Adipocyte (in vitro differentiated cells): ENCODE measurements at regions not wholly inside any gene's neighbourhood (a gene's known extent, or its start where the extent isn't known, plus 50 kb on each side); places are given as distances from the start of the nearest gene placed in this dataset.
"Not testable (repeated sequence)": the region's sequence is repeated elsewhere in the genome, so short reads cannot be mapped to it uniquely, and the experiment has no call there.

ENCODE experiments used
- DNase-seq: peaks from one replicate; pipeline ENCODE4 v3.0.0-alpha.2; 2015; ENCODE audit warnings: low read depth
- H3K27me3 ChIP-seq: replicated peaks from 2 replicates; pipeline ENCODE4 v1.7.0; 2013; ENCODE audit warnings: mild to moderate bottlenecking, low read length, moderate library complexity; ENCODE audit not compliant: control insufficient read depth, insufficient read depth
- H3K36me3 ChIP-seq: 2 replicates; pipeline ENCODE4 v1.7.0; 2013; ENCODE audit warnings: low read length, mild to moderate bottlenecking, moderate library complexity; ENCODE audit not compliant: control insufficient read depth, insufficient read depth, severe bottlenecking
- H3K4me1 ChIP-seq: 2 replicates; pipeline ENCODE4 v1.7.0; 2013; ENCODE audit warnings: mild to moderate bottlenecking, low read length, moderate library complexity; ENCODE audit not compliant: control insufficient read depth, insufficient read depth
- H3K4me3 ChIP-seq: 2 replicates; pipeline ENCODE4 v1.7.0; 2013; ENCODE audit warnings: mild to moderate bottlenecking, low read length, moderate library complexity
- H3K9ac ChIP-seq: 2 replicates; pipeline ENCODE4 v1.7.0; 2013; ENCODE audit warnings: mild to moderate bottlenecking, low read length, moderate library complexity
- H3K9me3 ChIP-seq: 2 replicates; pipeline ENCODE4 v1.7.0; 2013; ENCODE audit warnings: mild to moderate bottlenecking, low read length, moderate library complexity; ENCODE audit not compliant: control insufficient read depth

DNA sequence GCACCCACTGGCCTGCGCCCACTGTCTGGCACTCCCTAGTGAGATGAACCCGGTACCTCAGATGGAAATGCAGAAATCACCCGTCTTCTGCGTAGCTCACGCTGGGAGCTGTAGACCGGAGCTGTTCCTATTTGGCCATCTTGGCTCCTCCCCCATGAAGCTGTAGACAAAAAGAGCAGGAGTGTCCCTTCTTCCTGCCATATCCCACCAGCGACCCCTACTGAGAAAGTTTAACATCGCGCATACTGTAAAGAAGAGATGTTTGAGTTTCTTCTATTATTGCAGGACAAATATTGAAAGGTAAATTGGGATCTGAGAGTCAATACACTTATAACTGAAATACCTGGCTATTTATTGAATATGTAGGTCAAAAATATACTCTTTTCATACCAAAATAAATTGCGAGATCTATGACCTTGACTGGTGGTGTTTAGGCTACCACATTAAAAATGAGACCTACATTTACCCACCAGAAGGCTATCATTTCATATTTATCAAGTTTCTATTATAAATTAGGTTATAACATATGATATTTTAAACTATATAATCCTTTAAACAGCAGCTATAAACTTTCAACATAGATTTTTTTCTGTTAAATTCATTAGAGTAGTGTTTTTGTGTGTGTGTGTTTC lies 586.3 kb downstream of the HTR1B start:
- H3K36me3 ChIP-seq: no peaks in the 10 kb centered on the region
- H3K4me3 ChIP-seq: no peak overlapping the region
- no peaks in the 10 kb centered on the region for H3K4me1 ChIP-seq
- DNase-seq: no peak
- no peaks in the 10 kb centered on the region for H3K27me3 ChIP-seq
- no peak overlapping the region for H3K9ac ChIP-seq
- peaks cover 4% of the 10 kb centered on the region for H3K9me3 ChIP-seq

DNA sequence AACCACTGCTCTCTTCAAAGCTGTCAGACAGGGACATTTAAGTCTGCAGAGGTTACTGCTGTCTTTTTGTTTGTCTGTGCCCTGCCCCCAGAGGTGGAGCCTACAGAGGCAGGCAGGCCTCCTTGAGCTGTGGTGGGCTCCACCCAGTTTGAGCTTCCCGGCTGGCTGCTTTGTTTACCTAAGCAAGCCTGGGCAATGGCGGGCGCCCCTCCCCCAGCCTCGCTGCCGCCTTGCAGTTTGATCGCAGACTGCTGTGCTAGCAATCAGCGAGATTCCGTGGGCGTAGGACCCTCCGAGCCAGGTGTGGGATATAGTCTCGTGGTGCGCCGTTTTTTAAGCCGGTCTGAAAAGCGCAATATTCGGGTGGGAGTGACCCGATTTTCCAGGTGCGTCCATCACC lies 586.9 kb downstream of the HTR1B start:
- DNase-seq, H3K9me3 ChIP-seq, H3K27me3 ChIP-seq, H3K4me3 ChIP-seq, H3K9ac ChIP-seq, H3K36me3 ChIP-seq, H3K4me1 ChIP-seq: not testable (repeated sequence)

DNA sequence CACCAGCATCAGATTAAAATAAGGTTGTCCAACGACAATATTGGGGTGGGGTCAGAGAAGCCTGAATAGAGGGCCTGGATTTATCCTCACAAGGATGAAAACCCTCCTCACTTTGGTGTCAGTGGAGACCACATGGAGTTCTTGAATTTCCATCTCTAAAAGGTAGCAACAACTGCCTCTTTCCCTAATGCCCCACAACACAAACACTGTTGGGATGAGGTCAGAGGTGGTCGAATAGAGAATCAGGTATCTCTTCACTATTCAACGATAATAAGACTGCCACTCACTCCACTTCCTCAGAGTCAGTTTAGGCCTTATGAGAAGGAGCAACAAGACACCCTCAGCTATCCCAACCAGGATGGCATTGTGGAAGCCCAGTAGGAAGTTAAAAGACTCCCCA lies 596.1 kb downstream of the HTR1B start:
- no peak overlapping the region for H3K9ac ChIP-seq
- H3K9me3 ChIP-seq: no peaks in the 10 kb centered on the region
- no peaks in the 10 kb centered on the region for H3K36me3 ChIP-seq
- H3K4me3 ChIP-seq: no peak overlapping the region
- no peaks in the 10 kb centered on the region for H3K27me3 ChIP-seq
- no peak for DNase-seq
- H3K4me1 ChIP-seq: no peaks in the 10 kb centered on the region

DNA sequence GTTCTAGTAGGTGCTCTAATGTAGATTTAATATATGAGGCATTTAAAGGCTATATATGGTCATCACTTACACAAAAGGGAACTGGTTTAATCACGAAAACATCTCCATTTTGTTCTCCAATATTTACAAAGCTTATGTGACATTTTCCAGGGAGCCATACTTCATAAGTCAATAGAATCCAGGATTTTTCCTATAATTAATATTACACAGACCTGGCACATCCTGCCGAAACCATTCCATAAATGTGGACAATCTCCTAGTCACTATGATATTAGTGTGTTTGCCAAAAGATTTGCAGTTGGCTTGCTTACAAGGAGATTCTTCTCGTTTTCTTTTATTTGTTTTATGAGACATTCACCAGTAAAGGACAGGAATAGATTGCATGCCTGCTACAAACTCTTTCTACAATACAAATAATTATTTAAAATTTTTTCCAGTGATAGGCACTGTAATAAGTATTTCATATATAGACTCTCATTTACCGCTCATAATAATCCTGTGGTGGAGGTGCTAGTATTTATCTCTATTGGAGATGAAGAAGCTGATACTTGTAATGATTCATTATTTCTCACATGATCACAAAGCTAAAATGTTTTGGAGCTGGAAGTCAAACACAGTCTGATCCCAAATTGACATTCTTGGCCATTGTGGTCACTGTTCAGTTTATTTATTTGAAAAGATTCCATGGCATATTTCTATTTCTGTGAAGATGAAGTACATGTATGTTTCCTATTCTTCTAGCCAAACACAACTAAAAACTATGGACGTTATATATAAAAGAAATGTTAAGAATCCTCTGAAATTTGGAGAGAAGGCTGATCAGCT lies 597.0 kb downstream of the HTR1B start:
- Histone ChIP-seq H3K36me3 (no peaks in the 10 kb centered on the region), H3K9ac (no peak overlapping the region), H3K9me3 (no peaks in the 10 kb centered on the region), H3K4me3 (no peak overlapping the region), H3K27me3 (no peaks in the 10 kb centered on the region), H3K4me1 (no peaks in the 10 kb centered on the region)
- DNase-seq: peak; percentile 26

DNA sequence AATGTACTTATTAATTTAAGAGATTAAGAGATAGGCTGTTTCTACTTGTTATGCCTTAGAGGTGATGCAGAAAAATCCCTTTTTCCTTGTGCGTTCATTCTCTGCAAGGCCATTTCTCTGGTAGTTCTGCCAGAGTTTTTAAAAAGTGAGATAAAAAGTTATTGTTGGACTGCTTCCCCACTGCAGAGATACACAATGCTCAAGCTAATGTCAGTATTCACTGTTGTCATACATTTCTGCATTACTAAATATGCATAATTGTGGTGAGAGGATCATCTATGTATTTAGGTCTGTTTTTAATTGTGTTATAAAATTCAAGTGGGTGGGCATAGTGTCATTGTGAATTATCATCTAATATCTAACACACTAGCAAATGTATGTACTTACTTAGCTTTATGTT lies 600.4 kb downstream of the HTR1B start:
- Histone ChIP-seq H3K9me3 (no peaks in the 10 kb centered on the region), H3K4me3 (no peak overlapping the region), H3K36me3 (no peaks in the 10 kb centered on the region), H3K27me3 (no peaks in the 10 kb centered on the region), H3K4me1 (no peaks in the 10 kb centered on the region), H3K9ac (no peak overlapping the region)
- DNase-seq: peak; percentile 66

DNA sequence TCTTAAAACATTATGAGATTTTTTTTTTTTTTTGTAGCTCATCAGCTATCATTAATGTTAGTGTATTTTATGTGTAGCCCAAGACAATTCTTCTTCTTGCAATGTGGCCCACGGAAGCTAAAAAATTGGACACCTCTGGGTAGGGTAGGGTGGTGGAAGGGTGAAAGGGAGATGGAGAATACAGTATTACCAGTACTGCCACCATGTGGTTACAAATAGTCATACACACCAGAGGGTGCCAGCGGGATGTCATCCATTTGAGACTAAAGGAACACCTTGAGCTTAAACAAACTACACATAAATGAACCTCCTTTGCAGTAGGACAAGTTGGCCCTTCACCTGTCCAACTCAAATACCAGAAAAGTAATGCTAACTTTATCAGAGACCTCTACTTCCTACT lies 601.9 kb downstream of the HTR1B start:
- H3K4me3 ChIP-seq: no peak overlapping the region
- H3K4me1 ChIP-seq: no peaks in the 10 kb centered on the region
- no peaks in the 10 kb centered on the region for H3K36me3 ChIP-seq
- no peak overlapping the region for H3K9ac ChIP-seq
- no peak for DNase-seq
- H3K9me3 ChIP-seq: no peaks in the 10 kb centered on the region
- no peaks in the 10 kb centered on the region for H3K27me3 ChIP-seq

DNA sequence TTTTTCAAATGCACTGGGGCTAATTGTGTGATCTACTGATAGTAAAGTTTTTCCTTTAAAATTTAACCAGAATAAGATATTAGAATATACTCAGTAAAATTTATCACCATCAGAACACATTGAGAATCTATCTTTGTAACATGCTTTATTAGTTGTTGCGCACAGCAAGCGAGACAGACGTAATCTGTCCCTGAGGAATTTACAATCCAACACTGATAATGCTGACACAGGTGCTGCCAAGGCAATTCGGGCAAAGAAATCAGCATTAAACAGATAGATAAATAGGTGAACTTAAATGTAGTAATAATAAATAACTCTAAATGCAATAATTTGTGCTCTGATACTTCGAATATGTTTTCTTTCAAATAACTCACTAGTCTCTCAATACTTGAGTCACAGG lies 607.2 kb downstream of the HTR1B start:
- no peak overlapping the region for H3K4me3 ChIP-seq
- H3K9me3 ChIP-seq: no peaks in the 10 kb centered on the region
- peaks cover 3% of the 10 kb centered on the region for H3K4me1 ChIP-seq
- H3K27me3 ChIP-seq: no peaks in the 10 kb centered on the region
- no peaks in the 10 kb centered on the region for H3K36me3 ChIP-seq
- DNase-seq: no peak
- no peak overlapping the region for H3K9ac ChIP-seq

DNA sequence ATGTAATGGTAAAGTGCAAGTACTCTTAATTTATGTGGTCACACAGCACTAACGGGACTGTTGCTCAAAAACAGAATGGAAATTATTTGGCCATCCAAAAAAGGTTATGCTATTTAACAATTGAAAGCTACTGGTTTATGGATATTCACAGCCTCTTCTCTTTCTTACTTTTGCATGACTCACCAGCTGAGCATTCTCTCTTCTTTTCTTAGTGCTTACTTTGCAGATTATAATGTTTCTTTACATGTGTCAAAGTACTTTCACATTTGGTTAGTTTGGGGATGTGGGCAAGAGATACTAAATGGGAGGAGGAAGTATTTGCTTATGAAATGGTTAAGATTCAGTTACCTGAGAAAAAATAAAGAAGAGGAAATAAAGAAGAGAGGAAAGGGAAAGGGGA lies 610.5 kb downstream of the HTR1B start:
- H3K9me3 ChIP-seq: no peaks in the 10 kb centered on the region
- H3K4me1 ChIP-seq: peaks cover 3% of the 10 kb centered on the region
- H3K9ac ChIP-seq: no peak overlapping the region
- no peak overlapping the region for H3K4me3 ChIP-seq
- peak; percentile 40 for DNase-seq
- no peaks in the 10 kb centered on the region for H3K27me3 ChIP-seq
- H3K36me3 ChIP-seq: no peaks in the 10 kb centered on the region

DNA sequence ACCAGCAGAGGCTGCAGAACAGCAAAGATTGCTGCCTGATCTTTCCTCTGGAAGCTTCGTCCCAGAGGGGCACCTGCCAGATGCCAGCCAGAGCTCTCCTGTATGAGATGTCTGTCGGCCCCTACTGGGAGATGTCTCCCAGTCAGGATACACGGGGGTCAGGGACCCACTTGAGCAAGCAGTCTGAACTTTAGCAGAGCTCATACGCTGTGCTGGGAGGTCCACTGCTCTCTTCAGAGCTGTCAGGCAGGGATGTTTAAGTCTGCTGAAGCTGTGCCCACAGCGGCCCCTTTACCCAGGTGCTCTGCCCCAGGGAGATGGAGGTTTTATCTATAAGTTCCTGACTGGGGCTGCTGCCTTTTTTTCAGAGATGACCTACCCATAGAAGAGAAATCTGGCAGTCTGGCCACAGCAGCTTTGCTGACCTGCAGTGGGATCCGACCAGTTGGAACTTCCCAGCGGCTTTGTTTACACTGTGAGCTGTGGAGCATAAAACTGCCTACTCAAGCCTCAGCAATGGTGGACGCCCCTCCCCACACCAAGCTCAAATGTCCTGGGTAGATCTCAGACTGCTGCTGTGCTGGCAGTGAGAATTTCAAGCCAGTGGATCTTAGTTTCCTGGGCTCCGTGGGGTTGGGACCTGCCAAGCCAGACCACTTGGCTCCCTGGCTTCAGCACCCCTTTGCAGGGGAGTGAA lies 613.9 kb downstream of the HTR1B start:
- H3K9ac ChIP-seq, H3K27me3 ChIP-seq, H3K9me3 ChIP-seq, H3K36me3 ChIP-seq, H3K4me1 ChIP-seq, H3K4me3 ChIP-seq: not testable (repeated sequence)
- peak; percentile 28 for DNase-seq

DNA sequence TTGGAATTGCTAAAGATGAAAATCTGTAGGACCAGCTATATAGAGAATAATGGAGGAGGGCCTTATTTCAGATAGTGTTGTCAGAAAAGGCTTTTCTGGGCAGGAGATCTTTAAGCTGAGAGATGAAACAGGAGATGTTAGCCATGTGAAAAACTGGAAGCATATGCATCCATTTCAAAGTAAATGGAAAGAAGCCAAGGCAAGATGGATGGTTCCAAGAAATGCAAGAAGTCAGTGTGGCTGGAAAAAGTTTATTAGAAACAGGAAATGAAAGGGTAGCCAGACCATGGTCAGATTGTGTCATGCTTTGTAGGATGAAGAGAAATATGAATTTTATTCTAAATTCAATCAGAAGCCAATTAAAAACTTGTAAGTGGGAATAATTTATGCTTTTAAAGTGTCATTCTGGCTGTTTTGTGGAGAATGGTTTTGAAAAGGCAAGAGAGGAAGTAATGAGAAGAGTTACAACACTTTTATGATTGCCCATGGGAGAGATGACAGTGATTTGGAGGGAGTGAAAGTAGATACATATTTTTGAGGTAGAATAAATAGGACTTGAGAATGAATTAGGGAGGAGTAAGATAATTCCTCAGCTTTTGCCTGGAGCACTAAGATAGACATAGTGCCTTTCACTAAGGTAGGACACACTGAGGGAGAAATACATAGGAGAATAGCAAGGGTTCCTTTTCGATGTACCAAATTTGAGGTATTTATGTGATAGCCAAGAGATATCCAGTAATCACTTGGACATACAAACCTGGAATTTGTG lies 620.1 kb downstream of the HTR1B start:
- H3K36me3 ChIP-seq: no peaks in the 10 kb centered on the region
- no peaks in the 10 kb centered on the region for H3K9me3 ChIP-seq
- H3K4me3 ChIP-seq: no peak overlapping the region
- peak; percentile 25 for DNase-seq
- no peaks in the 10 kb centered on the region for H3K27me3 ChIP-seq
- no peak overlapping the region for H3K9ac ChIP-seq
- no peaks in the 10 kb centered on the region for H3K4me1 ChIP-seq

DNA sequence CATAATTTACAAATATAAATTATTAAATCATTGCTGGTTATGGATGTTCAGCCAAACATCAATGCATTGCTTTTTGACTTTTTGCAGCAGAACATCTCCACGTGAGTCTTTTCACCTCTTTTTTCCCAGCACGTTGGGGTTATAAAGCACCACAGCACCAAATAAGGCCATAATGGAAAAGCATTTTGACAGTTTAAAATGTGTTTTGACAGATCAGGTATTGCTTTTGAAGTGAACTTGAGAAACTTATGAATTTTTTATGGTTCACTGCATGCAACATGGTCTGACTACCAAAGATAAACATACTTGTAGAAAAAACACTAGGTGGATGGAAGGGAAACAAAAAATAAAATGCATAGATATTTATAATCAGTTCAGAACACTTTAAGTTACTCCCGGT lies 622.4 kb downstream of the HTR1B start:
- no peaks in the 10 kb centered on the region for H3K36me3 ChIP-seq
- H3K4me1 ChIP-seq: no peaks in the 10 kb centered on the region
- H3K27me3 ChIP-seq: no peaks in the 10 kb centered on the region
- H3K9me3 ChIP-seq: no peaks in the 10 kb centered on the region
- H3K9ac ChIP-seq: no peak overlapping the region
- DNase-seq: no peak
- no peak overlapping the region for H3K4me3 ChIP-seq
